Panc1 (cell line): ENCODE measurements at regions not wholly inside any gene's neighbourhood (a gene's known extent, or its start where the extent isn't known, plus 50 kb on each side); places are given as distances from the start of the nearest gene placed in this dataset.

Source experiments
- ATAC-seq: fragments of 200-7000 bp; cut with Tn5 transposase; 2 replicates; pipeline ENCODE4 v1.9.1; 2020; ENCODE audit warnings: mild to moderate bottlenecking, moderate library complexity
- BruUV-seq: library from RNA; stranded (reverse); fragments of 400-500 nt; replicated peaks from 2 replicates; lab custom pipeline; 2021; lab: Mats Ljungman, UMichigan
- CTCF ChIA-PET: fragments of 300-600 bp; sonication (Branson Sonifier 250); formaldehyde crosslinking; loops from one replicate; lab custom pipeline; 2022; ENCODE audit warnings: antibody characterized with exemption; lab: Charles Lee
- POLR2A ChIA-PET: fragments of 300-600 bp; sonication (Branson Sonifier 250); formaldehyde crosslinking; loops from one replicate; lab custom pipeline; 2022; ENCODE audit warnings: antibody characterized with exemption; lab: Charles Lee
- DNase-seq: peaks from one replicate; pipeline ENCODE4 v3.0.0-alpha.2; 2010; ENCODE audit warnings: low read depth, low spot score
- H3K27ac ChIP-seq: 2 replicates; pipeline ENCODE4 v1.5.1; 2011; ENCODE audit warnings: mild to moderate bottlenecking, low read length, inconsistent platforms
- H3K27me3 ChIP-seq: fragments of 200-500 bp; sonication (Bioruptor generic); 2 replicates; pipeline ENCODE4 v1.6.0; 2014; ENCODE audit warnings: low read length, inconsistent platforms; ENCODE audit not compliant: control insufficient read depth, insufficient read depth
- H3K36me3 ChIP-seq: fragments of 200-500 bp; sonication (Bioruptor generic); 2 replicates; pipeline ENCODE4 v1.5.1; 2014; ENCODE audit warnings: inconsistent platforms, mild to moderate bottlenecking, low read length, moderate library complexity; ENCODE audit not compliant: control insufficient read depth, insufficient read depth
- H3K4me1 ChIP-seq: 2 replicates; pipeline ENCODE4 v1.5.1; 2011; ENCODE audit warnings: inconsistent platforms, mild to moderate bottlenecking, low read length, moderate library complexity; ENCODE audit not compliant: control insufficient read depth, insufficient read depth
- H3K4me3 ChIP-seq, 2 experiments: 2 replicates each; pipeline ENCODE4 v1.5.1; 2011 to 2012; ENCODE audit warnings: low read depth in 2 of 2, low read length in 2 of 2, mild to moderate bottlenecking in 2 of 2, inconsistent platforms in 1 of 2, moderate library complexity in 1 of 2
- H3K9me3 ChIP-seq: fragments of 200-500 bp; sonication (Bioruptor generic); 2 replicates; pipeline ENCODE4 v1.5.1; 2014; ENCODE audit warnings: low read depth, mild to moderate bottlenecking, inconsistent platforms, low read length, moderate library complexity; ENCODE audit not compliant: control insufficient read depth, insufficient read depth
- POLR2AphosphoS5 ChIP-seq: IDR thresholded peaks from 2 replicates; pipeline ENCODE4 v1.6.1; 2012; ENCODE audit warnings: mild to moderate bottlenecking, low read depth, low read length, moderate library complexity
- SIN3A ChIP-seq: IDR thresholded peaks from 2 replicates; pipeline ENCODE4 v1.6.1; 2012; ENCODE audit warnings: low read depth, mild to moderate bottlenecking, low read length, moderate library complexity, borderline replicate concordance; ENCODE audit not compliant: insufficient read depth
- TCF7L2 ChIP-seq: IDR thresholded peaks from 2 replicates; pipeline ENCODE4 v1.6.1; 2011; ENCODE audit warnings: mild to moderate bottlenecking, low read depth, low read length, inconsistent platforms
- in situ Hi-C: cut with HindIII; loops from 2 replicates; pipeline ENCODE4 v1.10.0; 2016; ENCODE audit warnings: low sequenced_read_pairs, low pct_unique_long_range_greater_than_20kb
- intact Hi-C: fragments of 100-400 bp; cut with micrococcal nuclease; formaldehyde crosslinking; loops from one replicate; pipeline ENCODE4 v1.10.0; 2022; ENCODE audit not compliant: unreplicated experiment
- TF ChIP-seq, protein P1 (sequence below), 2 experiments: IDR thresholded peaks; 2 replicates each; pipeline ENCODE4 v1.6.1; 2011 to 2012; ENCODE audit warnings: low read depth in 2 of 2, control low read depth in 1 of 2, low read length in 1 of 2, mild to moderate bottlenecking in 1 of 2, moderate library complexity in 1 of 2; ENCODE audit not compliant: insufficient read depth in 1 of 2
- TF ChIP-seq, protein P2 (sequence below): fragments of 450-650 bp; IDR thresholded peaks from 2 replicates; pipeline ENCODE4 v1.5.1; 2017; ENCODE audit warnings: mild to moderate bottlenecking

DNA sequence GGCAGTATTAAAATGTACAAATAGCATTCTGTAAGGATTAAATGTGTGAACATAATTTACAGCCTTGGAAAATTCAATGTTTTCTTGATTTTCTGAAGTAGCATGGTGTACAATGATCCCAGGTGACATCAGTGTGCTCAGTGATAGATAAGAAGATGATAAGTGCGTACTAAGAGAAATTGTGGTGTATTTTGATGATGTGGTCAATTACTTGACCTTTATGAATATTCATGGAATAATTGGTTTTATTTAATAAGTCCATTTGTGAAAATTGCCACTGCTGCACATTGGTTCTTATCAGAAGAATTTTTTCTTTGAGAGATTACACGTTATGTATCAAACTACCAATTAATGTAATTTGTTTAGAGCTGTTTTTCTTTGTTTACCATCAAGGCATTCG, 128.8 kb downstream of the FOXG1 start:
- Histone ChIP-seq H3K27me3 (no peaks in the 10 kb centered on the region), H3K27ac (no peak overlapping the region), H3K9me3 (no peaks in the 10 kb centered on the region), H3K4me1 (no peaks in the 10 kb centered on the region), H3K36me3 (no peaks in the 10 kb centered on the region), H3K4me3 (no peak overlapping the region)
- POLR2A ChIA-PET, result no interaction called here
- in situ Hi-C loops (no loop called here), intact Hi-C loops (no loop called here)
- DNase-seq (no peak), ATAC-seq (no peak)
- no TSS peak for BruUV-seq
- TF ChIP-seq, protein P1, sequence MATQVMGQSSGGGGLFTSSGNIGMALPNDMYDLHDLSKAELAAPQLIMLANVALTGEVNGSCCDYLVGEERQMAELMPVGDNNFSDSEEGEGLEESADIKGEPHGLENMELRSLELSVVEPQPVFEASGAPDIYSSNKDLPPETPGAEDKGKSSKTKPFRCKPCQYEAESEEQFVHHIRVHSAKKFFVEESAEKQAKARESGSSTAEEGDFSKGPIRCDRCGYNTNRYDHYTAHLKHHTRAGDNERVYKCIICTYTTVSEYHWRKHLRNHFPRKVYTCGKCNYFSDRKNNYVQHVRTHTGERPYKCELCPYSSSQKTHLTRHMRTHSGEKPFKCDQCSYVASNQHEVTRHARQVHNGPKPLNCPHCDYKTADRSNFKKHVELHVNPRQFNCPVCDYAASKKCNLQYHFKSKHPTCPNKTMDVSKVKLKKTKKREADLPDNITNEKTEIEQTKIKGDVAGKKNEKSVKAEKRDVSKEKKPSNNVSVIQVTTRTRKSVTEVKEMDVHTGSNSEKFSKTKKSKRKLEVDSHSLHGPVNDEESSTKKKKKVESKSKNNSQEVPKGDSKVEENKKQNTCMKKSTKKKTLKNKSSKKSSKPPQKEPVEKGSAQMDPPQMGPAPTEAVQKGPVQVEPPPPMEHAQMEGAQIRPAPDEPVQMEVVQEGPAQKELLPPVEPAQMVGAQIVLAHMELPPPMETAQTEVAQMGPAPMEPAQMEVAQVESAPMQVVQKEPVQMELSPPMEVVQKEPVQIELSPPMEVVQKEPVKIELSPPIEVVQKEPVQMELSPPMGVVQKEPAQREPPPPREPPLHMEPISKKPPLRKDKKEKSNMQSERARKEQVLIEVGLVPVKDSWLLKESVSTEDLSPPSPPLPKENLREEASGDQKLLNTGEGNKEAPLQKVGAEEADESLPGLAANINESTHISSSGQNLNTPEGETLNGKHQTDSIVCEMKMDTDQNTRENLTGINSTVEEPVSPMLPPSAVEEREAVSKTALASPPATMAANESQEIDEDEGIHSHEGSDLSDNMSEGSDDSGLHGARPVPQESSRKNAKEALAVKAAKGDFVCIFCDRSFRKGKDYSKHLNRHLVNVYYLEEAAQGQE (IDR thresholded peaks at IDR 0.05; ENCODE audit: insufficient read depth in 1 of 2, low read depth in 2 of 2, low read length in 1 of 2), result no peak
- TF ChIP-seq, protein P2, sequence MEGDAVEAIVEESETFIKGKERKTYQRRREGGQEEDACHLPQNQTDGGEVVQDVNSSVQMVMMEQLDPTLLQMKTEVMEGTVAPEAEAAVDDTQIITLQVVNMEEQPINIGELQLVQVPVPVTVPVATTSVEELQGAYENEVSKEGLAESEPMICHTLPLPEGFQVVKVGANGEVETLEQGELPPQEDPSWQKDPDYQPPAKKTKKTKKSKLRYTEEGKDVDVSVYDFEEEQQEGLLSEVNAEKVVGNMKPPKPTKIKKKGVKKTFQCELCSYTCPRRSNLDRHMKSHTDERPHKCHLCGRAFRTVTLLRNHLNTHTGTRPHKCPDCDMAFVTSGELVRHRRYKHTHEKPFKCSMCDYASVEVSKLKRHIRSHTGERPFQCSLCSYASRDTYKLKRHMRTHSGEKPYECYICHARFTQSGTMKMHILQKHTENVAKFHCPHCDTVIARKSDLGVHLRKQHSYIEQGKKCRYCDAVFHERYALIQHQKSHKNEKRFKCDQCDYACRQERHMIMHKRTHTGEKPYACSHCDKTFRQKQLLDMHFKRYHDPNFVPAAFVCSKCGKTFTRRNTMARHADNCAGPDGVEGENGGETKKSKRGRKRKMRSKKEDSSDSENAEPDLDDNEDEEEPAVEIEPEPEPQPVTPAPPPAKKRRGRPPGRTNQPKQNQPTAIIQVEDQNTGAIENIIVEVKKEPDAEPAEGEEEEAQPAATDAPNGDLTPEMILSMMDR, result no peak
- no peak for TF ChIP-seq SIN3A
- TF ChIP-seq POLR2AphosphoS5, result no peak
- no peak for TF ChIP-seq TCF7L2
- CTCF ChIA-PET, result no interaction called here

DNA sequence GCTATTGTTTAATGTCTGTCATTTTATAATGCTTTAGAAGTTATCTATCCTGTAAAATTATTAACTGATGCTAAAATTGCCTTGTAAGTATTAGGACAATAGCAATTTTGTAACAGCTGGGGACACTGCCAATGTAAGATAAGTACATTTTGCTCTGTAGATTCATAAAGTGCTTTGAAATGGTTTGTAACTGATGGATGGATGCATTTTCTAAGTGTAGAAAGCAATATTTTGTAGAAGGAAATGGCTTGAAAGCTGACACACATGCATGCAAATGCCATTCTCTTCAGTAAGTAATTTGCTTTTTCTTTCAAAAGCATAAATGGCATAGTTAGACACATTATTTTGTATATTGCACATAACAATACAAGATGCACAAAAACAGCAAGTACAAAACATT, 129.8 kb downstream of the FOXG1 start:
- TF ChIP-seq POLR2AphosphoS5 (no peak), SIN3A (no peak), TCF7L2 (no peak)
- TF ChIP-seq, protein P2, result no peak
- TF ChIP-seq, protein P1 (IDR thresholded peaks at IDR 0.05; ENCODE audit: insufficient read depth in 1 of 2, low read depth in 2 of 2, low read length in 1 of 2), result no peak
- BruUV-seq, result no TSS peak
- in situ Hi-C loops (no loop called here), intact Hi-C loops (no loop called here)
- ChIA-PET CTCF (no interaction called here), POLR2A (no interaction called here)
- no peaks in the 10 kb centered on the region for H3K36me3 ChIP-seq
- H3K4me1 ChIP-seq, result no peaks in the 10 kb centered on the region
- no peaks in the 10 kb centered on the region for H3K9me3 ChIP-seq
- H3K27me3 ChIP-seq, result no peaks in the 10 kb centered on the region
- DNase-seq, result no peak
- no peak overlapping the region for H3K4me3 ChIP-seq
- H3K27ac ChIP-seq, result no peak overlapping the region
- ATAC-seq, result no peak
